OCI-M1 (cell line): ENCODE measurements at regions not wholly inside any gene's neighbourhood (a gene's known extent, or its start where the extent isn't known, plus 50 kb on each side); places are given as distances from the start of the nearest gene placed in this dataset.

Experiments
- DNase-seq: peaks from one replicate; lab custom pipeline; 2025; lab: John Stamatoyannopoulos, UW

GRCh38 chr2:163456953-163457743 lies 278.7 kb downstream of the FIGN start:
- DNase-seq: no peak

- peak; percentile 28 for DNase-seq
Observed at GRCh38 chr2:163455815-163456214, 280.0 kb downstream of the FIGN start.

- no peak for DNase-seq
Observed at GRCh38 chr2:163453920-163454319, 281.9 kb downstream of the FIGN start.

- no peak for DNase-seq
Observed at GRCh38 chr2:163441603-163442002, 294.2 kb downstream of the FIGN start.

GRCh38 chr2:163436963-163437362 lies 298.8 kb downstream of the FIGN start:
- no peak for DNase-seq

- no peak for DNase-seq
Observed at GRCh38 chr2:163428187-163428586, 307.6 kb downstream of the FIGN start.

- no peak for DNase-seq
Observed at GRCh38 chr2:163420604-163421003, 315.2 kb downstream of the FIGN start.

- DNase-seq: peak; percentile 73
Observed at GRCh38 chr2:163419000-163419830, 316.6 kb downstream of the FIGN start.

GRCh38 chr2:163417596-163418337 lies 318.0 kb downstream of the FIGN start:
- peak; percentile 31 for DNase-seq

GRCh38 chr2:163414121-163414520 lies 321.7 kb downstream of the FIGN start:
- DNase-seq: no peak

- DNase-seq: no peak
Observed at GRCh38 chr2:163407296-163407695, 328.5 kb downstream of the FIGN start.

GRCh38 chr2:163405298-163405697 lies 330.5 kb downstream of the FIGN start:
- DNase-seq: peak; percentile 29

- DNase-seq: peak; percentile 15
Observed at GRCh38 chr2:163401481-163401880, 334.3 kb downstream of the FIGN start.

- peak; percentile 41 for DNase-seq
Observed at GRCh38 chr2:163397451-163397850, 338.4 kb downstream of the FIGN start.

- DNase-seq: no peak
Observed at GRCh38 chr2:163395602-163396001, 340.2 kb downstream of the FIGN start.

GRCh38 chr2:163389838-163390237 lies 346.0 kb downstream of the FIGN start:
- no peak for DNase-seq

GRCh38 chr2:163375472-163375871 lies 360.3 kb downstream of the FIGN start:
- no peak for DNase-seq

GRCh38 chr2:163375070-163375469 lies 360.7 kb downstream of the FIGN start:
- no peak for DNase-seq

- no peak for DNase-seq
Observed at GRCh38 chr2:163374282-163374681, 361.5 kb downstream of the FIGN start.

- no peak for DNase-seq
Observed at GRCh38 chr2:163373496-163373895, 362.3 kb downstream of the FIGN start.

- DNase-seq: no peak
Observed at GRCh38 chr2:163370169-163370886, 365.5 kb downstream of the FIGN start.

GRCh38 chr2:163369111-163369510 lies 366.7 kb downstream of the FIGN start:
- peak; percentile 19 for DNase-seq
